Type B pancreatic cell (in vitro differentiated cells): ENCODE measurements at regions not wholly inside any gene's neighbourhood (a gene's known extent, or its start where the extent isn't known, plus 50 kb on each side); places are given as distances from the start of the nearest gene placed in this dataset.

Experiments used
- DNase-seq: peaks from one replicate; pipeline ENCODE4 v3.0.0; 2021; ENCODE audit warnings: mixed read lengths; ENCODE audit not compliant: unreplicated experiment; ENCODE audit errors: extremely low spot score
- H3K27ac Mint-ChIP-seq: 2 replicates; pipeline ENCODE4 v1.8.0; 2021; ENCODE audit warnings: mild to moderate bottlenecking, mixed read lengths
- H3K27me3 Mint-ChIP-seq: 2 replicates; pipeline ENCODE4 v1.8.0; 2021; ENCODE audit warnings: mixed read lengths
- H3K36me3 Mint-ChIP-seq: 2 replicates; pipeline ENCODE4 v1.8.0; 2021; ENCODE audit warnings: mixed read lengths
- H3K4me1 Mint-ChIP-seq: one replicate; pipeline ENCODE4 v1.8.0; 2021; ENCODE audit warnings: mixed read lengths; ENCODE audit not compliant: unreplicated experiment
- H3K4me3 Mint-ChIP-seq: 2 replicates; pipeline ENCODE4 v1.8.0; 2021; ENCODE audit warnings: mild to moderate bottlenecking, mixed read lengths
- H3K9me3 Mint-ChIP-seq: 2 replicates; pipeline ENCODE4 v1.8.0; 2021; ENCODE audit warnings: mixed read lengths
- CTCF ChIP-seq: fragments of 200-600 bp; sonication (generic); conservative IDR thresholded peaks from 2 replicates; pipeline ENCODE4 v1.5.0; 2021; ENCODE audit warnings: antibody characterized with exemption, mild to moderate bottlenecking

DNA sequence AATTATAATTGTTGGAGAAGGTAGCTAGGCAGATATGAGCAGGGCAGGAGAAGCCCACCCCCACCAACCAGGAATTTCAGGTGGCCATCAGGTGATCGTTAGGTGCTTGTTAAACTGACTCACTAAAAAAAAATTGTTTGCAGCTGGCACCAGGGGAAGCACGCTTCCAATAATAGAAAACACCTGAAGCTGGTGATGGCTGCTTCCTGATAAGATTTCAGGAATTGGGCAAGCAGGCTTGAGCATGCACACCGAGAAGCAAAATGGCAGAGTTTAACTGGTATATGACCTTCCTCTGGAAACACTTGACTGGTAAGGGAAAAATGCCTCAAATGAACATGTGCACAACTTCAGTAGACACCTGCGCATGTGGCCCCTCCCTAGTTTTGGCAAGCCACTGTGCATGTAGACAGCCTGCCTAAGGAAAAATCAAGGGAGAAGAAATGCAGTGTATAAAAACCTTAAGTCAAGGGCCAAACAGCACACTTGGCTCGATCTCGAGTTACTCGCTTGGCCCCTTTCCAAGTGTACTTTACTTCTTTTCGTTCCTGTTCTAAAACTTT is 292.8 kb downstream of the CCDC85A start:
- no peak for TF ChIP-seq CTCF
- DNase-seq = no peak
- H3K9me3 Mint-ChIP-seq = no peaks in the 10 kb centered on the region
- peaks cover 3% of the 10 kb centered on the region for H3K27me3 Mint-ChIP-seq
- no peaks in the 10 kb centered on the region for H3K36me3 Mint-ChIP-seq
- H3K4me1 Mint-ChIP-seq = peaks cover 6% of the 10 kb centered on the region
- H3K4me3 Mint-ChIP-seq = no peak overlapping the region
- no peak overlapping the region for H3K27ac Mint-ChIP-seq

DNA sequence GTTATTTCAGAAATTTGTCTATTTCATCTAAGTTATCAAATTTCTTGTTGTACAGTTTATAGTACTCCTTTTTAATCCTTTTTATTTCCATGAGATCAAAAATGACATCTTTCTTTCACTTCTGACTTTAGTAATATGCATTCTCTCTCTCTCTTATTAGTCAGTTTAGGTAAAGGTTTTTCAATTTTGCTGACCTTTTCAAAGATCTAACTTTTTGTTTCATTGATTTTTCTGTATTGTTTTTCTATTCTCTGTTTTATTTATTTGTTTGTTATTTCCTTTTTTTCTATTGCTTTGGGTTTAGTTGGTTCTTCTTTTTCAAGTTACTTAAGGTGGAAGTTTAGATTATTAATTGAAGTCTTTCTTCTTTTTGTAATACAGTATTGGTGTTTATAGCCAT is 294.2 kb downstream of the CCDC85A start:
- Mint-ChIP-seq H3K27me3 (peaks cover 6% of the 10 kb centered on the region), H3K4me1 (peaks cover 6% of the 10 kb centered on the region), H3K4me3 (no peak overlapping the region), H3K36me3 (no peaks in the 10 kb centered on the region), H3K27ac (no peak overlapping the region), H3K9me3 (no peaks in the 10 kb centered on the region)
- no peak for TF ChIP-seq CTCF
- DNase-seq = no peak

GRCh38 chr2:56483081-56483480 is 299.3 kb downstream of the CCDC85A start:
- Mint-ChIP-seq H3K27me3 (peaks cover 3% of the 10 kb centered on the region), H3K9me3 (no peaks in the 10 kb centered on the region), H3K4me1 (no peaks in the 10 kb centered on the region), H3K4me3 (no peak overlapping the region), H3K27ac (no peak overlapping the region), H3K36me3 (no peaks in the 10 kb centered on the region)
- DNase-seq = no peak
- TF ChIP-seq CTCF = no peak

DNA sequence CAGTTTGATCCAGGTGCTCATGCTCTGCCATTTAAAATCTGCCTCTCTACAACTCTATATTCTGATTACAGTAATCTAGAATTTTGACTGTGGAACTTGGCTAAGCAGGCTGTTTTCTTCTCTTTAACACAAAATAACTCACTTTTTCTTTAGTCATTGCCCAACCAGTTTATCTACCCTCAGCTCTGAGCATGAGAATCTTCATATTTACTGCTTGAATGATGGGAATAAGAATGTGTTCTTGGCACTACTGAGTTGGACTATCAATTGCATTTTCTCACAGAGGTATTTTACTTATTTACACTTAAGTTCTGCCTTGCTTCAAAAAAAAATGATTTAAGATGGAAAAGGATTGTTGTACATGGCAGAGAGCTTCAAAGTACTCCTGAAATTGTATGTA is 301.1 kb downstream of the CCDC85A start:
- Mint-ChIP-seq H3K4me3 (no peak overlapping the region), H3K27ac (no peak overlapping the region), H3K4me1 (no peaks in the 10 kb centered on the region), H3K36me3 (no peaks in the 10 kb centered on the region), H3K9me3 (no peaks in the 10 kb centered on the region), H3K27me3 (peaks cover 3% of the 10 kb centered on the region)
- no peak for DNase-seq
- no peak for TF ChIP-seq CTCF

DNA sequence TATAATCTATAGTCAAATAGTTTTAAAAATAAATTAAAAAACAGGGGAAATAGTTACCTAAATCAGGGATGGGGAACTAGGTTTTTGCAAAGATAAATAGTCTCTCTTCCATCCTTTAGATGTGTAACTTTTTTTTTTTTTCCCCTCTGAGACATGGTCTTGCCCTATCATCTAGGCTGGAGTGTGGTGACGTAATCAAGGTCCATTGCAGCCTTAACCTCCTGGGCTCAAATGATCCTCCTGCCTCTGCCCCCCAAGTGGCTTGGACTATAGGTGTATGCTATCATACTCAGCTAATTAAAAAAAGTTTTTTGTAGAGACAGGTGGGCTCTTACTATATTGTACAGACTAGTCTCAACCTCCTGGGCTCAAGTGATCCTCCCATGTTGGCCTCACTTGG is 316.5 kb downstream of the CCDC85A start:
- no peaks in the 10 kb centered on the region for H3K4me1 Mint-ChIP-seq
- DNase-seq = no peak
- TF ChIP-seq CTCF = no peak
- no peaks in the 10 kb centered on the region for H3K36me3 Mint-ChIP-seq
- H3K27me3 Mint-ChIP-seq = peaks cover 3% of the 10 kb centered on the region
- no peak overlapping the region for H3K27ac Mint-ChIP-seq
- no peak overlapping the region for H3K4me3 Mint-ChIP-seq
- no peaks in the 10 kb centered on the region for H3K9me3 Mint-ChIP-seq

GRCh38 chr2:56502616-56503015 is 318.8 kb downstream of the CCDC85A start:
- Mint-ChIP-seq H3K36me3 (no peaks in the 10 kb centered on the region), H3K4me3 (no peak overlapping the region), H3K27me3 (peaks cover 3% of the 10 kb centered on the region), H3K27ac (no peak overlapping the region), H3K9me3 (no peaks in the 10 kb centered on the region), H3K4me1 (no peaks in the 10 kb centered on the region)
- no peak for DNase-seq
- TF ChIP-seq CTCF = no peak
